Fibroblast of skin of left quadriceps (primary cell): ENCODE measurements at regions not wholly inside any gene's neighbourhood (a gene's known extent, or its start where the extent isn't known, plus 50 kb on each side); places are given as distances from the start of the nearest gene placed in this dataset.

Source experiments
- DNase-seq, 2 experiments: peaks; one replicate each; pipeline ENCODE4 v3.0.0-alpha.2; 2013; ENCODE audit warnings: low read depth in 2 of 2

DNA sequence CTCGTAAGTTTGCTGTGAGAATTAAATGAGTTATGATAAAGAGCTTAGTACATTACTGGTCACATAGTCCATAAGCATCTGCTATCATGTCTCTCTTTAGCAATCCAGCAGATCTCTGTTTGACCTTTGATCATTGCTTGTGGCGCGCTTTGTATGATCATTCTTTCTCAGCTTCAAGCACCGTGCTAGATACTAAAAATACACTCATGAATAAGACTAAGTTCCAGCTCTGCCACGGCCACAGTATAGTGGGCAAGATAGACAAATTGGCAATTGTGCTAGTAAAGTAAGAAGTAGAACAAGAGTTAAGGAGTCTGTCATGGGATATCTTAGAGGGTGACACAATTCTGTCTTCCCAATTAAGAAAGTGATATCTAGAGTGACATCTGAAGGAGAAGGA lies 75.2 kb upstream of the ADGRF1 start:
- no peak for DNase-seq

DNA sequence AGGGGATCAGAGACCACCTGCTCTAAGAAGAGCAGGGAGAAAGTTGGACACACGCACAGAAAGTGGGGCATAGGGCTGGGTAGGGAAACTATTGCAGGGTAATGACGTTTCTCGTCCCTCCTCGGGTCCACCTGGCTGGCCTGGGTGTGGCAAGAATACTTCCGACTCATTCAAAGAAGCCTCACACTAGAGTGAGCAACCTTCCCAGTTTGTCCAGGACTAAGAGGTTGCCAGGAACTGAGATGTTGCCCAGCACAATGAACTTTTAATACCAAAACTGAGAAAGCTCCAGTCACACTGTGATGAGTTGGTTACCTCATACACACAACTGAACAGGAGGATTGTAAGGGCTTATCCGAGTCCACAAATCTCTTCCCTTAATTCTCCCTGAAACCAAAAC lies 74.5 kb upstream of the ADGRF1 start:
- DNase-seq, result no peak

DNA sequence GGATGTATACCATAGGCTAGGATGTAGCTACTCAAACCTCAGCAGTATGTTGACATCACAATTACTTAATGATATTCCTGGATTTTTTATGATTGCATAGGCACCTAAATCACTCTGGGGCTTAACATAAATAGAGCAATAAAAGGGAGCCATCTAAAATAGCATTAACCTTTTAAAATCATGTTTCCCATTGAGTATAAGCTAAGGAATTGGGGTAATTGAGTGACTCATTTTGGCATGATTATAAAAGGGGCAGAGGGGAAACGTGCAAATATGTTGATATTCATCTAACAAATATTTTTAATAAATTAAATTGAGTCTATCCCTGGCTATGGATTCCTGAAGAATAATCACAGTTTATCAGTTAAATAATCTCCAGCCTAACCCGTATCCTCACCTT lies 74.0 kb upstream of the ADGRF1 start:
- no peak for DNase-seq

DNA sequence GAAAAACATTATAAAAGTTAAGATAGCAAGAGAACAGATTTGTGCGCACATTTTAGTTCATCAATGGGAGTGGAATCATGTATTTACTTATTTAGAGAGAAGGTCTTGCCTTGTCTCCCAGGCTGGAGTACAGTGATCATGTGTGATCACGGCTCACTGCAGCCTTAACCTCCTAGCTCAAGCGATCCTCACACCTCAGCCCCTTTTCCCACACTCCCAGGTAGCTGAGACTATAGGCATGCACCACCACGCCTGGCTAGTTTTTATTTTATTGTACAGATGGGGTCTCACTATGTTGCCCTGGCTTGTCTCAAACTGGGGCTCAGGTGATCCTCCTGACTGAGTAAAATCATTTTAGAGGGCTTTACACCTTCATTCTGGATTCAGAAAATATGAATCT lies 72.3 kb upstream of the ADGRF1 start:
- DNase-seq, result no peak

DNA sequence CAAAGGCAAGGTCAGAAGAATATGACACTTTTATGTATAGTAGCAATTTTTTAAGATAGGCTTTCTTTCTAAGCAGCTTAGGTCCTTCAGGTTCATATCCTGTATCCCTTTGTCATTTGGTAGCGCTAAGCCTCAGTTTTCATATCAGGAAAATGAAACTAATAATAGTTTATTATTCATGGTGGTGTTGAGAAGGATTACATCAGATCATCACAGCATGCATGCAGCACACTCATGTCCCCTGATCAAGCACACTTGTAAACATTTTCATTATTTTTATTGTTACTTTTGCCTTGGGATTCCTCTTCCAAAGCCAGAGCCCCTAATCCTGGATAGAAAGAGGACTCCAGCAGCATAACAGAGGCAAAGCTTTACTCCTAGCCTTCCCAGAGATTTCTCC lies 70.2 kb upstream of the ADGRF1 start:
- no peak for DNase-seq

DNA sequence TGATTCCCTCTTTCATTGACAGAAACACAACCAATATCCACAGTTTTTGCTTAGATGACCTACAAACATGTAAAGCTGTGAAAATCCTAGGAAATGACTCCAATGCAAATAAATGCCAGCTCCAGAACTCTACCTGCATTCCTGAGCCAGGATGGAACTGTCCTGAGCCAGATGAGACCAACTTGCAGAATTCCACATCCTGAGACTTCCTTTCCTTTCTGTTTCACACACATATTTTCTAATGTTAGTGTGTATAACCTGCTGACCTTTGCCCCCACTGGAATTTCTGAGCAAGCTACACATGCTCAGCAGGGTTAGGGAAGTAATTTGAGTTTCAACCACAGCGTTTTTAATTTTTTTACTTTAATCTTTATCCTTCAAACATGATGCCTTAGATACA lies 69.6 kb upstream of the ADGRF1 start:
- no peak for DNase-seq

DNA sequence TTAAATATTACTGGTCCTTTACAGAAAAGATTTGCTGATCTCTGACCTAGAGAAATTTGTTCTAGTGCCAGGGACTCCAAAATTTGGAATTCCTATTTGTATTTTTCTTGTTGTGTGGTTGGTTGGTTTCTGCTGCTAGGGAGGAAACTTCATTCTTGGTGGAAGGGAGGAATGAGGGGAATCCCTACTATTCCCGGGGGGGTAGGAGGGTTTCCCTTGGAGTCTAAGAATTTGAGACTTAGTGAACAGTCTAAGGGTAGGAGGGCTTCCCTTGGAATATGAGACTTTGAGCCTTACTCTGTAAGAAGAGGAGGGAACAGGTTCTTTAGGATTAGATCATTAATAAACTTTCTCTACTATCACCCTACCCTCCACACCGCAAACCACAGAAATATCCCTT lies 67.1 kb upstream of the ADGRF1 start:
- no peak for DNase-seq

DNA sequence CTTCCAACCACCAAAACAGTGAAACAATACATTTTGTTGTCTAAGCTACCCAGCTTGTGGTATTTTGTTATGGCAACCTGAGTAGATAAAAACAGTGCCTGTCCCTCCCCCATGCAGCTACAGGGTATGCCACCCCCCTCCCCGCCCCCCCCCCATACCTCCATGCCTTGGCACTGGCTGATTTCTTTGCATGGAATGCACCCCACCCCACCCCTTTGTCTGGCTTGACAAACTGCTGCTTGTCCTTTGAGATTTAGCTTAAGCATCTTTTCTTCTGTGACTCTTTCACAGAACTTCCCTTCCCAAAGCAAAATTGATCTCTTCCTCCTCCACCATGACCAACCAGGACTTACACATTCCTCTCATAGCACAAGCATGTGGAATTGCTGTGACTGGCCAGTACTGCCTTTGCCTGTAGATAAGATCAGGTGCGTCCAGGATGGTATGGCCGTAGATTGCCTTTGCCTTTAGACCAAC lies 64.6 kb upstream of the ADGRF1 start:
- no peak for DNase-seq

DNA sequence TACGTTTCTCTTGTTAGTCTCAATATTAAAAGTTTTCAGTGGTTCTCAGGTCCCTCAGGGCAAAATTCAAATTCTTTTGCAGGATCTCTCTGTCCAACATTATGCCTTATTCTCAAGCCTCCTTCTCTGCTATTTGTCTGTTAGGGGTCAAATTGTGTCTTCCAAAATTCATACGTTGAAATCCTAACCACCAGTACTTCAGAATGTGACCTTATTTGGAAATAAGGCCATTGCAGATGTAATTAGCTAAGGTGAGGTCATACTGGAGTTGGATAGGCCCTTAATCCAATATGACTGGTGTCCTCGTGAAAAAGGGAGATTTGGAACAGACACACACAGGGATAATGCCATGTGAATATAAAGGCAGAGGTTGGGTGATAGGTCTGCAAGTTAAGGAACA lies 64.1 kb upstream of the ADGRF1 start:
- DNase-seq, result no peak

DNA sequence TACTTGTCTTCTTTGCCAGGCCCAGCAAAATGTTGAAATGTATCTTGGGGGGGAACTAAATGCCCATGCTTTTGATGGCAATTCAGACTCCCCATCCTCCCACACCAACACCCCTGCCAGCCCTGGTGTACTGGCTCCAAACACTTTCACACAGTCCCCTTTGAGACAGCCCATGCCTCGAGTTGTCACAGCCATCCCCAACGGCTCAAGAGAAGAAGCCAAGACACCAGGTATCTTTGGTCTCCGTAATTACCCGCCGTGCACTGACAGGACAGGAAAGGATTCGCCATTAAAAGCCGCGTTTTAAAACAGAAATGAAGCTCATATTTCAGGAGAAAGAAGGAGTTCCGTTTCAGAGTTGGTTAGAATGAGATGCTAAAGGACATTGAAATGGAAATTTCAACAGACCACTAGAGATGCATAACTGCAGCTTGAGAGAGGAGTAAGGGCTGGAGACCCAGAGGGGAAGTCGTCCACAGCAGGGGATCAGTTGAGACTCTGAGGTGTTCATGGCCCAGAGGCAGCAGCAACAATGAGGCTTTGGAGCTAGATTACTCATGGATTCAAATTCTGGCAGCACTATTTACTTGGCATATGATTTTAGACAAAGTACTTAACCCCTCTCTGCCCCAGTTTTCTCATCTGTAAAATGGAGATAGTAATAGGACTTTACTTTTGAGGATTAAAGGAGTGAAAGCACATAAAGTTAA lies 63.5 kb upstream of the ADGRF1 start:
- DNase-seq, result no peak

DNA sequence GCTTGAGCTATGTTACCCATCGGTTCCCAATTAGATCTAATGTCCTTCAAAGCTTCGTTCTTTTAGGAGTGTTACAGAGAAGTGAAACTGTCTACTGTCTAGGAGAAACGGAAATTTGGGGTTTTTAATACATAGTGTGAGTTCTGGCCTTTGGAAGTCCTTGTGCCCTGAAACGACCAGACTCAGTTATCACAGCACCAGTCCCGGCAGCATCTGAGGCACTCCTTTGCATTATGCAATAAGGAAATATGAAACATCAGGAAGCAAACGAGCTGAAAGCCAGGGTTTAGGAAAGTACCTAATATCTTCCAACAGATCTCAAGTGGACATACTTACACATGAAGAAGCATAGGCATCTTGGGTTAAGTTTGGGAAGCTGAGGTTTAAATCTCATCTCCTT lies 61.8 kb upstream of the ADGRF1 start:
- DNase-seq, result no peak

DNA sequence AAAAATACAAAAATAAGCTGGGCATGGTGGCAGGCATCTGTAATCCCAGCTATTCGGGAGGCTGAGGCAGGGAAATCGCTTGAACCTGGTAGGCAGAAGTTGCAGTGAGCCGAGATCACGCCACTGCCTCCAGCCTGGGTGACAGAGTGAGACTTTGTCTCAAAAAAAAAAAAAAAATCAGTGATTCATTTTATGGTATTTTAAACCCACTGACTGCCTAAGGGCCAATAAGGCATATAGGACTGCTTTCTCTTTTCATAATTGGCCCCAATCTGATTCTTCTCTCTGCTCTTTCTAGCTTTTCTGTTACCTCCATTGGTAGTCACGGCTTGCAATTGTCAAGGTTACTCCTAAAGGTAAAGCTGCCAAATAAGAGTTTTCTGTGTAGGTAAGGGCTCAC lies 60.2 kb upstream of the ADGRF1 start:
- no peak for DNase-seq

DNA sequence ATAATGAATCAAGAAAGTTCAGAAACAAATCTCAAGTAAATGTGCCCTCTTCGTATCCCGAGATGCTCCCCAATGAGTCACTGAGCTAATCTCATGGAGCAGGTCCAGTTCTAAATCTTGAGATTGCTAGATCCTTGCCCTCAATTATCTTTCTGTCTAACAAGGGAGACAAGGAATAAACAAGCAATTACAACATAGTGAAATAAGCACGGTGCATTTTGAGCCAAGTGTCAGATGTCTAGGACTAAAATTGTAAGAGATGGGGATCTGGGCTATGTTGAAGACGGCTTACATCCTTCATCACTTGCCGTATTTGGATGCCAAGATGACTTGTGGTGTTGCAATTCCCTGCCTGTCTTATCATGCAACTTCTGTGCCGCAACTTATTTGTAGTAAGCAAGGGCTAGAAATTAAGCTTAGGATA lies 56.5 kb upstream of the ADGRF1 start:
- DNase-seq, result no peak

DNA sequence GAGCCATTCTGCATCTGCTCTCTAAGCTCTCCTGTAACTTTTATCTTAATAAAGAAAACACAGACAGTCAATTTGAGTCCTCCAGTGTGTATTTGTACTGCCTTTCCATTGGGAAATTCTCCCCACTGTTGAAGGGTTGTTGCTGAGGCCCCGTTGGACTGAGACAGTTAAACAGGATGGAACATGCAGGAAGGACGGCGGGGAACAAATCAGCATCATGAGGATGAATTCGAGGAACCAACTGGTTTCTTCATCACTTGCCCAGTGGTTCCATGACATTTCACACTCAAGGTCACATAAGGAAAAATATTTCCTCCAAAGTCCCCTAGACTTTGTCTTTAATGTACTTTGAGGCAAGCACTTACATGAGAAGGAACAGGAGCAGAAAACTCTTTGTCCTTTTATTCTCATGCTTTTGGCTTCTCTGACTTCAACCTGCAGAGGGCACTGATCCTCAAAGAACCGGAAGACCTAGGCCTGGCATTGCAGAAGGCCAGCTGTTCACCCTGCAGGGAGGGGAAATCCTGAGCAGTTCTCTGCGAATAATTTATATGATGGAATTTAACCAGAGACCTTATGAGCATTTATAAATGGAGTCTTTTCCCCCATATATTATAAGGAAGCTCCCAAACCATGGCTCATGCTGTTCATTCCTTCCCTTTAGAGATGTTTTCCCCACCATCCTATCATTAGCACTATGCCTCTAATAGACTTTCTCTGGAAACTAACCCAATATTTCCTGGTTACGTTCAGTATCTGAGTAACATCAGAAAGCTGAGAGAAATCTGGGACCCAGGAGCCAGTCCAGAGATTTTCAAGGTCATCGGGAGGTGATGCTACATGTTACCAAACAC lies 55.2 kb upstream of the ADGRF1 start:
- DNase-seq, result peak; percentile 54 to 57

DNA sequence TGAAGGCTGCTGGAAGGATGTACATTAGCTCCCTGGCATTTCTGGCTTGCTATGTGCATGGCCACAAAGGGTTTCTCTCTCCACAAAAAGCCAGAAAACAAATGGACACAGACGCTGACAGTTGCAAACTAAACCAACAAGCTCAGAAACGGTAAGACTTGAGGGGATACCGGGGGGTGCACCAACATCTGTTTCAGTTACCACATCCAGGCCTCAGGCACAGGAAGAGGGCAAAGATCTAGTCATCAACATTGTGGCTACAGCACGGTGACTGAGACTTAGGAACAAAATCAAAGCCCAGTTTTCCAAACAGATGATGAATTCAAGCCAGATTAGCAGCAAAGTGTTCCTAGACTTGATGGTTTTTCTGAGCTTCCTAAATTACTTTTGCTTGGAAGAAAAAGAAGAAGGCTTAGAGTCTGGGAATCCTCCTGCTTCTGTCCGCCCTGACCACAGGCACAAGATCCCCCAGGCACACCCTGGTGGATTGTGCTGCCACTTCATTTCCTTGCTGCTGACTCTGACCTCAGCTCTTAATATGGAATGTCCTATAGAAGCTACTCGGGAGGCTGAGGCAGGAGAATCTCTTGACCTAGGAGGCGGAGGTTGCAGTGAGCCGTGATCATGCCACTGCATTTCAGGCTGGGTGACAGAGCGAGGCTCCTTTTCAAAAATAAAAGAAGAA lies 54.2 kb upstream of the ADGRF1 start:
- DNase-seq, result no peak

DNA sequence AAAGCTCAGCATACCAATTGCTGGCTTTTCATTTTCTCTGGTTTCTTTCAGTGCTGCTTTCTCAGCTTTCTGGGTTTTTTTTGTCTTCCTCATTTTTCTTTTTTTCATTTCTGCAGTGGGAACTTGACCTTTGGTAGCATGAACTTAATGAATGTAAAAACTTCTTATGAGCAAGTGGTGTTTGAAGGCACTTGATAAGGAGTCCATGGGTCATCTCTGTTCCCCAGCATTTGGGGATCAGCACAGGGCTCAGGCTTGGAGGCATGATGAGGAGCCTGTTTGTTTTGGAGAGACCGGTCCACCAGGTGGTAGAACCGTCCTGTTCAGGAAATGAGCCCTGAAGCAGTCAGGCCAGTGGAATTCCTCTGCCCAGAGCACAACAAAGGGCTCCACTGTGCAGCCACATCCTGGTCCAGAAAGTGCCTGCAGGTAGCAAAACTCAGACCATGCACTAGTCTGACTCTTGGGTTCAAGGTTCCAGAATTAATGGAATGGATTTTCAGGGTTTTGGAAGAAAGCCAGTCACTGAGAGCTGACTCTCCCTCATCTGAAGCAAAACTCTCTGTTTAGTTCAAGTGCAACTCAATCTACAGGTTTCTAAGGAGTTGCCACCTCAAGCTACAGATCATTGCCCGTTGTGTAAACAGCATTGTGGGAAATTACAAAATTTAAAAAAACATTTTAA lies 52.3 kb upstream of the ADGRF1 start:
- no peak for DNase-seq

DNA sequence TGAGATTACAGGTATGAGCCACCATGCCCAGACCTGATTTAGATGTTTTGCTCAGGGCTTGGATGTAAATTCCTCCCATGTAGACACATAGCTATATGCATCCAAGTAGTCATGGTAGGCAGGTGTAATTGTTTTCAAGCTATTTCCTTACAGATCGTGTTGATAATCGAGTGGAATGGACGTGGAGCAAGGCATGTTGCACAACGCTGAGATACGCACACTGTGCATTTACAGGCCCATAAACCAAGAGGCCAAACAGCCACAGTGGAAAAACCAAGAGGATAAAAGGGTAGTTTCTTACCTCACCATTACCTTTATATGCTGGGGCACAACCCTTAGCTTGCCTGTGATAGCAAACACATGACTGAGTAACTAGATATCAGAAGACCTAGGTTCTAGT lies 51.0 kb upstream of the ADGRF1 start:
- no peak for DNase-seq

DNA sequence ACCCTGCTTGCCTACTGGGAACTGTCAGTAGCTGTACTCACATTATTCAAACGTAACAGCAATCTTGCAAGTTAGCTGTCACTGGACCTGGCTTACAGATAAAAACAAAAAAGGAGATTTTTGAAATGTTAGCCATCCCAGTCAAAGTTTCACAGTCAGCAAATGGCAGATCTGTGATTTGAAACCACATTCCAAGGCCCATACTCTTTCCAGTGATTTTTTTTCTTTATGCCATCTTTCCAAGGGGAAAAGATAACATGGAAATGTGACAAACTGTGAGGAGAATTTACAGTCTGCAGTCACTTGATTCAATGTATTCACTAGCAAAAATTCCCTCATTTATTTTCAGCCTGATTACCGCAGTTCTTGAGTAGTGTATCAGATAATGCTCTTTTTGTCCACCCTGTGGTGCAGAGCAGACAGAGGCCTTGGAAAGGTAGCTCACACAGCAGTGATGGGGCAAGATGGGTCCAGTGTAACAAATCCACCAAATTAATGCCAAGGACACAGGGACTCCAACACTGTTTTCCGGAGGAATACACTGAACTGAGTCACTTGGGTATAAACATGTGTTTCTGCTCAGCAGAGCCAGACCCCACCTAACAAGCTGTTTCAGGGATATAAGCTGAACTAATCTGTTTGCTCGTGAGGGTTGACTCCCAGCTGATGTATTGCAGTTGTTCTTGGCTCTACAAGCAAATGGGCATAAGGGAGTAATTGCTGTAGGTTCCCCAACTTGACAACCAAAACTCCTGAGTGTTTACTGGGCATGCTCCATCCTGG lies 49.9 kb upstream of the ADGRF1 start:
- no peak for DNase-seq
